IMR-90 (cell line): ENCODE measurements at regions not wholly inside any gene's neighbourhood (a gene's known extent, or its start where the extent isn't known, plus 50 kb on each side); places are given as distances from the start of the nearest gene placed in this dataset.

Experiments
- ATAC-seq: fragments of 200-7000 bp; cut with Tn5 transposase; 2 replicates; pipeline ENCODE4 v1.9.1; 2020; ENCODE audit warnings: low read depth, mild to moderate bottlenecking, moderate library complexity
- BruUV-seq: library from RNA; stranded (reverse); fragments of 400-500 nt; replicated peaks from 2 replicates; lab custom pipeline; 2021; lab: Mats Ljungman, UMichigan
- CTCF ChIA-PET: fragments of 300-600 bp; formaldehyde crosslinking; extraction: SDS; loops from one replicate; lab custom pipeline; 2021; ENCODE audit warnings: antibody characterized with exemption; lab: Yijun Ruan, JAX
- POLR2A ChIA-PET: fragments of 300-600 bp; sonication (Branson Sonifier 250); formaldehyde crosslinking; loops from one replicate; lab custom pipeline; 2022; ENCODE audit warnings: antibody characterized with exemption; ENCODE audit not compliant: unreplicated experiment; lab: Charles Lee
- DNase-seq: peaks from one replicate; pipeline ENCODE4 v3.0.0; 2013
- H2AFZ ChIP-seq: replicated peaks from 2 replicates; pipeline ENCODE3; 2013; ENCODE audit warnings: low read length, mild to moderate bottlenecking; ENCODE audit not compliant: poor library complexity
- H2AK5ac ChIP-seq: 2 replicates; pipeline ENCODE4 v1.6.1; 2013; ENCODE audit warnings: low read depth, low read length, inconsistent platforms
- H2AK9ac ChIP-seq: replicated peaks from 2 replicates; pipeline ENCODE3; 2013; ENCODE audit warnings: mild to moderate bottlenecking, low read depth, low read length, moderate library complexity; ENCODE audit not compliant: poor library complexity
- H2BK120ac ChIP-seq: 2 replicates; pipeline ENCODE4 v1.6.1; 2013; ENCODE audit warnings: low read depth, low read length, inconsistent platforms
- H2BK15ac ChIP-seq: 3 replicates; pipeline ENCODE4 v1.6.1; 2013; ENCODE audit warnings: low read depth, low read length, inconsistent platforms
- H2BK20ac ChIP-seq: 2 replicates; pipeline ENCODE4 v1.6.1; 2013; ENCODE audit warnings: low read depth, mild to moderate bottlenecking, inconsistent platforms, low read length, moderate library complexity
- H2BK5ac ChIP-seq: 2 replicates; pipeline ENCODE4 v1.6.1; 2013; ENCODE audit warnings: mild to moderate bottlenecking, low read depth, low read length, inconsistent platforms; ENCODE audit not compliant: poor library complexity, severe bottlenecking
- H3K14ac ChIP-seq: replicated peaks from 2 replicates; pipeline ENCODE4 v1.6.1; 2013; ENCODE audit warnings: low read depth, low read length, inconsistent platforms
- H3K18ac ChIP-seq: 2 replicates; pipeline ENCODE4 v1.6.1; 2013; ENCODE audit warnings: low read depth, low read length, control low read depth
- H3K23ac ChIP-seq: 2 replicates; pipeline ENCODE4 v1.6.1; 2013; ENCODE audit warnings: low read depth, low read length, inconsistent platforms
- H3K27ac ChIP-seq: 2 replicates; pipeline ENCODE4 v1.5.1; 2013; ENCODE audit warnings: mild to moderate bottlenecking, control low read depth, low read length; ENCODE audit not compliant: insufficient read depth
- H3K27me3 ChIP-seq: 2 replicates; pipeline ENCODE4 v1.6.1; 2013; ENCODE audit warnings: low read length; ENCODE audit not compliant: control insufficient read depth, insufficient read depth
- H3K36me3 ChIP-seq: 2 replicates; pipeline ENCODE4 v1.6.1; 2013; ENCODE audit warnings: low read length, mixed read lengths; ENCODE audit not compliant: control insufficient read depth, insufficient read depth
- H3K4ac ChIP-seq: 2 replicates; pipeline ENCODE4 v1.6.1; 2013; ENCODE audit warnings: low read depth, low read length, inconsistent platforms
- H3K4me1 ChIP-seq: 2 replicates; pipeline ENCODE4 v1.6.1; 2013; ENCODE audit warnings: low read length, mixed read lengths; ENCODE audit not compliant: control insufficient read depth, insufficient read depth
- H3K4me2 ChIP-seq: 2 replicates; pipeline ENCODE4 v1.6.1; 2013; ENCODE audit warnings: low read depth, mild to moderate bottlenecking, control low read depth, low read length, moderate library complexity
- H3K4me3 ChIP-seq: 2 replicates; pipeline ENCODE4 v1.5.1; 2013; ENCODE audit warnings: low read depth, mild to moderate bottlenecking, control low read depth, low read length, moderate library complexity; ENCODE audit not compliant: insufficient read depth
- H3K56ac ChIP-seq: 2 replicates; pipeline ENCODE4 v1.6.1; 2013; ENCODE audit warnings: low read length, inconsistent platforms; ENCODE audit not compliant: insufficient read depth; ENCODE audit errors: extremely low read depth
- H3K79me1 ChIP-seq, 2 experiments: 2 replicates each; pipeline ENCODE4 v1.6.1; 2013; ENCODE audit warnings: low read length in 2 of 2, inconsistent platforms in 1 of 2, low read depth in 1 of 2
- H3K9ac ChIP-seq: 2 replicates; pipeline ENCODE4 v1.6.1; 2013; ENCODE audit warnings: low read depth, low read length, control low read depth
- H3K9me1 ChIP-seq: 2 replicates; pipeline ENCODE4 v1.6.1; 2013; ENCODE audit warnings: low read length, inconsistent platforms; ENCODE audit not compliant: insufficient read depth
- H3K9me3 ChIP-seq: 2 replicates; pipeline ENCODE4 v1.6.1; 2013; ENCODE audit warnings: low read length; ENCODE audit not compliant: control insufficient read depth, insufficient read depth
- H4K20me1 ChIP-seq: 2 replicates; pipeline ENCODE4 v1.6.1; 2013; ENCODE audit warnings: low read length, inconsistent platforms; ENCODE audit not compliant: insufficient read depth
- H4K5ac ChIP-seq: 2 replicates; pipeline ENCODE4 v1.6.1; 2013; ENCODE audit warnings: mild to moderate bottlenecking, low read depth, low read length, control low read depth
- H4K8ac ChIP-seq, 2 experiments: 2 replicates each; pipeline ENCODE4 v1.6.1; 2013; ENCODE audit warnings: low read depth in 2 of 2, low read length in 2 of 2, control low read depth in 1 of 2, inconsistent platforms in 1 of 2
- H4K91ac ChIP-seq: 2 replicates; pipeline ENCODE4 v1.6.1; 2013; ENCODE audit warnings: low read depth, low read length, inconsistent platforms; ENCODE audit not compliant: insufficient read depth
- BHLHE40 ChIP-seq: fragments of 150-350 bp; IDR thresholded peaks from 2 replicates; pipeline ENCODE4 v1.6.1; 2016; ENCODE audit warnings: mild to moderate bottlenecking, low read depth, low read length
- CEBPB ChIP-seq: IDR thresholded peaks from 2 replicates; pipeline ENCODE4 v1.6.1; 2012; ENCODE audit warnings: low read depth, low read length, improper control_type of control experiment
- CHD1 ChIP-seq: IDR thresholded peaks from 2 replicates; pipeline ENCODE4 v1.6.1; 2012; ENCODE audit warnings: low read depth, low read length, improper control_type of control experiment
- CTCF ChIP-seq: conservative IDR thresholded peaks from 2 replicates; pipeline ENCODE4 v1.5.1; 2012; ENCODE audit warnings: mild to moderate bottlenecking, low read depth, low read length, improper control_type of control experiment
- ELK1 ChIP-seq: fragments of 150-350 bp; IDR thresholded peaks from 2 replicates; pipeline ENCODE4 v1.6.1; 2016; ENCODE audit warnings: low read depth, mild to moderate bottlenecking, low read length, moderate library complexity, borderline replicate concordance
- FOS ChIP-seq: fragments of 150-350 bp; IDR thresholded peaks from 2 replicates; pipeline ENCODE4 v1.6.1; 2016; ENCODE audit warnings: low read depth, low read length
- MAFK ChIP-seq: IDR thresholded peaks from 2 replicates; pipeline ENCODE4 v1.6.1; 2012; ENCODE audit warnings: low read depth, low read length, improper control_type of control experiment
- MAZ ChIP-seq: IDR thresholded peaks from 2 replicates; pipeline ENCODE4 v1.6.1; 2012; ENCODE audit warnings: low read depth, mild to moderate bottlenecking, low read length, improper control_type of control experiment, moderate library complexity, borderline replicate concordance
- MXI1 ChIP-seq: IDR thresholded peaks from 2 replicates; pipeline ENCODE4 v1.6.1; 2012; ENCODE audit warnings: low read depth, mild to moderate bottlenecking, low read length, moderate library complexity, borderline replicate concordance
- NFE2L2 ChIP-seq: fragments of 150-350 bp; IDR thresholded peaks from 2 replicates; pipeline ENCODE4 v1.6.1; 2016; ENCODE audit warnings: low read depth, mild to moderate bottlenecking, low read length
- POLR2A ChIP-seq: IDR thresholded peaks from 2 replicates; pipeline ENCODE4 v1.6.1; 2012; ENCODE audit warnings: mild to moderate bottlenecking, low read depth, low read length
- RAD21 ChIP-seq: IDR thresholded peaks from 2 replicates; pipeline ENCODE4 v1.6.1; 2012; ENCODE audit warnings: low read length, improper control_type of control experiment
- RCOR1 ChIP-seq: IDR thresholded peaks from 2 replicates; pipeline ENCODE4 v1.6.1; 2012; ENCODE audit warnings: mild to moderate bottlenecking, low read length, improper control_type of control experiment; ENCODE audit not compliant: insufficient replicate concordance
- RFX5 ChIP-seq: IDR thresholded peaks from 2 replicates; pipeline ENCODE4 v1.8.0; 2012; ENCODE audit warnings: low read depth, mild to moderate bottlenecking, low read length, moderate library complexity
- SMC3 ChIP-seq: fragments of 150-350 bp; IDR thresholded peaks from 2 replicates; pipeline ENCODE4 v1.6.1; 2016; ENCODE audit warnings: low read depth, mild to moderate bottlenecking, antibody characterized with exemption, low read length, moderate library complexity
- USF2 ChIP-seq: fragments of 150-350 bp; IDR thresholded peaks from 2 replicates; pipeline ENCODE4 v1.6.1; 2017; ENCODE audit warnings: mild to moderate bottlenecking, antibody characterized with exemption, low read length, low read depth
- WGBS, 2 experiments: methylation state at CpG; one replicate each; pipeline versions ENCODE4 v1.1.5 to v1.1.7; 2013; ENCODE audit warnings: missing lambda C conversion rate in 2 of 2; ENCODE audit not compliant: insufficient read length in 1 of 2; ENCODE audit errors: extremely low coverage in 2 of 2; 5-methylcytosine and 5-hydroxymethylcytosine counted together
- dilution Hi-C: fragments of 300-500 bp; cut with HindIII; formaldehyde crosslinking; loops from one replicate; pipeline ENCODE4 v1.14.3; 2018; ENCODE audit warnings: low sequenced_read_pairs; ENCODE audit not compliant: unreplicated experiment
- in situ Hi-C: fragments of 300-500 bp; cut with MboI; formaldehyde crosslinking; loops from 3 replicates; pipeline ENCODE4 v1.14.3; 2019; ENCODE audit warnings: low sequenced_read_pairs, inconsistent platforms, mixed read lengths
- intact Hi-C: fragments of 100-400 bp; cut with micrococcal nuclease; formaldehyde crosslinking; loops from 2 replicates; pipeline ENCODE4 v1.10.0; 2022

GRCh38 chr2:92073815-92074548, 2797.2 kb upstream of the TEKT4 start:
- Histone ChIP-seq H3K9me3 (peaks cover 6% of the 10 kb centered on the region; the same call in 1 of the 2 replicates), H3K79me1 (no peaks in the 10 kb centered on the region), H3K27me3 (no peaks in the 10 kb centered on the region), H3K23ac (no peak overlapping the region), H4K8ac (no peak overlapping the region), H4K91ac (no peak overlapping the region), H3K9me1 (no peaks in the 10 kb centered on the region), H3K4me1 (no peaks in the 10 kb centered on the region), H3K4ac (no peak overlapping the region), H2BK15ac (no peak overlapping the region), H3K14ac (no peak overlapping the region), H3K9ac (no peak overlapping the region), H2AK9ac (no peak overlapping the region), H3K18ac (no peak overlapping the region), H3K4me2 (no peak overlapping the region), H4K20me1 (no peaks in the 10 kb centered on the region), H2AFZ (no peak overlapping the region), H2BK20ac (no peak overlapping the region), H3K27ac (no peak overlapping the region), H4K5ac (no peak overlapping the region), H3K56ac (no peak overlapping the region), H2BK5ac (no peak overlapping the region), H3K4me3 (no peak overlapping the region), H2BK120ac (no peak overlapping the region), H3K36me3 (no peaks in the 10 kb centered on the region), H2AK5ac (no peak overlapping the region)
- DNase-seq (no peak), ATAC-seq (no peak)
- WGBS, 2 experiments, result 79% methylated on average over 25 of the region's 45 CpGs; no CpG with 5 or more reads in 1 of the 2 experiments
- CTCF ChIA-PET, result no interaction called here
- POLR2A ChIA-PET, result no interaction called here
- no TSS peak for BruUV-seq
- intact Hi-C loops (no loop called here), dilution Hi-C loops (no loop called here), in situ Hi-C loops (no loop called here)
- TF ChIP-seq NFE2L2 (no peak), MAZ (no peak), BHLHE40 (no peak), RCOR1 (no peak), FOS (no peak), ELK1 (no peak), MAFK (no peak), CHD1 (no peak), MXI1 (no peak), USF2 (no peak), POLR2A (no peak), RAD21 (no peak), SMC3 (no peak), CTCF (no peak), RFX5 (no peak), CEBPB (no peak)
